ENCODE measurements at regions not wholly inside any gene's neighbourhood (a gene's known extent, or its start where the extent isn't known, plus 50 kb on each side); places are given as distances from the start of the nearest gene placed in this dataset.

DNA sequence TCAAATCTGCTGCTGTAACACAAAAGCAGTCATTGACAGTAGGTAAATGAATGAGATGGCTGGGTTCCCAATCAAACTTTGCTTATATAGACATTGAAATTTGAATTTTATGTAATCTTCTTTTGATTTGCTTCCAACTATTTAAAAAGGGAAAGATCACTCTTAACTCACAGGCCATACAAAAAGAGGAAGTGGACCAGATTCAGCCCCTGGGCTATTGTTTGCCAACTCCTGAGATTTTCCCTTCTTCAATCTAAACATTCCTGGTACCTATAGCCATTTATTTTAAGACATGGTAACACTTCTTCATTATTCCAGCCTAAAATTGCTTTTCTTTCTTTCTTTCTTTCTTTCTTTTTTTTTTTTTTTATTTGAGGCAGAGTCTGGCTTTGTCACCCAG lies 260.6 kb downstream of the TFAP2A start:
- TF ChIP-seq, protein P1, sequence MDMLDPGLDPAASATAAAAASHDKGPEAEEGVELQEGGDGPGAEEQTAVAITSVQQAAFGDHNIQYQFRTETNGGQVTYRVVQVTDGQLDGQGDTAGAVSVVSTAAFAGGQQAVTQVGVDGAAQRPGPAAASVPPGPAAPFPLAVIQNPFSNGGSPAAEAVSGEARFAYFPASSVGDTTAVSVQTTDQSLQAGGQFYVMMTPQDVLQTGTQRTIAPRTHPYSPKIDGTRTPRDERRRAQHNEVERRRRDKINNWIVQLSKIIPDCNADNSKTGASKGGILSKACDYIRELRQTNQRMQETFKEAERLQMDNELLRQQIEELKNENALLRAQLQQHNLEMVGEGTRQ (IDR thresholded peaks at IDR 0.05; ENCODE audit: low read depth, low read length) = no peak
- TF ChIP-seq, protein P1 (CRISPR knock-in tag; IDR thresholded peaks at IDR 0.05; ENCODE audit: borderline replicate concordance) = no peak
- TF ChIP-seq CBFB (CRISPR knock-in tag; IDR thresholded peaks at IDR 0.05) (no peak), PTBP1 (IDR thresholded peaks at IDR 0.05; ENCODE audit: low read depth, low read length, poor library complexity, severe bottlenecking) (no peak), ZKSCAN8 (CRISPR knock-in tag; IDR thresholded peaks at IDR 0.05; ENCODE audit: borderline replicate concordance) (no peak)

All from HepG2 (cell line).